Chondrocyte (in vitro differentiated cells): ENCODE measurements at regions not wholly inside any gene's neighbourhood (a gene's known extent, or its start where the extent isn't known, plus 50 kb on each side); places are given as distances from the start of the nearest gene placed in this dataset.

Experiments
- DNase-seq: peaks from one replicate; pipeline ENCODE4 v3.0.0; 2021; ENCODE audit warnings: mixed read lengths, low spot score
- H3K27ac Mint-ChIP-seq: one replicate; pipeline ENCODE4 v1.8.0; 2021; ENCODE audit warnings: mild to moderate bottlenecking, moderate library complexity, mixed read lengths; ENCODE audit not compliant: unreplicated experiment
- H3K27me3 Mint-ChIP-seq: 2 replicates; pipeline ENCODE4 v1.8.0; 2021; ENCODE audit warnings: low read depth, mixed read lengths
- H3K36me3 Mint-ChIP-seq: 2 replicates; pipeline ENCODE4 v1.8.0; 2021; ENCODE audit warnings: low read depth, mixed read lengths
- H3K4me1 Mint-ChIP-seq: 2 replicates; pipeline ENCODE4 v1.8.0; 2021; ENCODE audit warnings: low read depth, mild to moderate bottlenecking, mixed read lengths
- H3K4me3 Mint-ChIP-seq: one replicate; pipeline ENCODE4 v1.8.0; 2021; ENCODE audit warnings: mild to moderate bottlenecking, moderate library complexity, mixed read lengths; ENCODE audit not compliant: unreplicated experiment
- H3K9me3 Mint-ChIP-seq: 2 replicates; pipeline ENCODE4 v1.8.0; 2021; ENCODE audit warnings: low read depth, mixed read lengths
- CTCF ChIP-seq: fragments of 200-600 bp; sonication (generic); IDR thresholded peaks from 2 replicates; pipeline ENCODE4 v1.5.0; 2021; ENCODE audit warnings: antibody characterized with exemption, mild to moderate bottlenecking, moderate library complexity

DNA sequence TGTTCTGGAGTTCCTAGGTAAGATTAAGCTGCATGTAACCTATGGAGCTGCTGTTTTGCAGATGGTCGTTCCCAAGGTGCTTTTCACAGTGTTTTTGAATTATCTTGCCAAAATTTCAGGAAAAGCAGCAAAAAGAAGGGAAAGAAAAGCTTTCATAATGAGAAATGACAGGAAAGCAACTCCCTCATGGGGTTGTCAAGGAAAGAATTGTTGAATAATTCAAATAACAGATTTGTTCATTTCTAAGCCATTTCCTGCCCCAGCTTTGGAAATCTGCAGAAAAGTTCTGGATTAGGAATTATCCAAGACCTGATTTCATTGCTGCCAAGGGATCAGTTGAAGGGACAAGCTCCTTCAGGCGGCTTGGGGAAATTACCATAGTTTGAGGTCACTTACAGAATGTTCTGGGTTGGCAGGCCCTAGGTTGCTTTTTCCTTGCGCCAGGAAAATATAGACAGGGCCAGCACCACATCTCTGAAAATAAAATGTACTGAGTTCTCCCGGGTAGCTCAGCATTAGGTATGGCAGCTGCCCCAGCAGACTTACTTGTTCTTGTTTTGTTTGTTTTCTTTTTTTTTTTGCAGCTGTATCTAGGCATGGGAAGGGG, 354.7 kb downstream of the STIM2 start:
- no peak for TF ChIP-seq CTCF
- no peak overlapping the region for H3K27ac Mint-ChIP-seq
- H3K4me3 Mint-ChIP-seq: no peak overlapping the region
- H3K36me3 Mint-ChIP-seq: no peaks in the 10 kb centered on the region
- H3K4me1 Mint-ChIP-seq: no peaks in the 10 kb centered on the region
- H3K27me3 Mint-ChIP-seq: no peaks in the 10 kb centered on the region
- no peak for DNase-seq
- no peaks in the 10 kb centered on the region for H3K9me3 Mint-ChIP-seq

- Mint-ChIP-seq H3K9me3 (no peaks in the 10 kb centered on the region), H3K27me3 (peaks cover 3% of the 10 kb centered on the region), H3K27ac (no peak overlapping the region), H3K36me3 (no peaks in the 10 kb centered on the region), H3K4me3 (no peak overlapping the region), H3K4me1 (no peaks in the 10 kb centered on the region)
- no peak for TF ChIP-seq CTCF
- no peak for DNase-seq
These were observed 356.7 kb downstream of the STIM2 start for GRCh38 chr4:27217261-27217769.

GRCh38 chr4:27218013-27218412, 357.4 kb downstream of the STIM2 start:
- Mint-ChIP-seq H3K27ac (no peak overlapping the region), H3K9me3 (no peaks in the 10 kb centered on the region), H3K4me3 (no peak overlapping the region), H3K27me3 (peaks cover 5% of the 10 kb centered on the region), H3K36me3 (no peaks in the 10 kb centered on the region), H3K4me1 (no peaks in the 10 kb centered on the region)
- TF ChIP-seq CTCF: no peak
- DNase-seq: no peak

DNA sequence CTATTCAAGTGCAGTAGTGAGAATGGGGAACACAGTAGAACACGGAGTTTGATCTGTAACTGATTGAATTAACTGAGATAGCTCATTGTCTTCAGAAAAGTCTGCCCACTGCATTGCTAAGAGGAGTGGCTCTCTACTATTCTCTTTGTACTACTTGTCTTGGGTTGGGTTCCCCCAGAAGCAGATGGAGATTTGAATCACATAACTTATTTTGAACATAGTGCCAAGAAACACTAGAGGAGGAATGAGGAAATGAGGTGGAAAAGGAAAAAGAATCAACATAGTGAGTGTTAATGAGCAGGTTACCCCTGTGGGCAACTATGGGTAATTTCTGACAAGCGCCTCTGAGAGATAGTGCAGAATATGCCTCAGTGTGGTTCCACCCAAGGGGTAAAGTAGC, 362.7 kb downstream of the STIM2 start:
- Mint-ChIP-seq H3K4me3 (no peak overlapping the region), H3K36me3 (no peaks in the 10 kb centered on the region), H3K9me3 (no peaks in the 10 kb centered on the region), H3K27ac (no peak overlapping the region), H3K4me1 (no peaks in the 10 kb centered on the region), H3K27me3 (peaks cover 5% of the 10 kb centered on the region)
- TF ChIP-seq CTCF: no peak
- no peak for DNase-seq

- Mint-ChIP-seq H3K4me1 (no peaks in the 10 kb centered on the region), H3K27ac (no peak overlapping the region), H3K36me3 (no peaks in the 10 kb centered on the region), H3K4me3 (no peak overlapping the region), H3K27me3 (peaks cover 3% of the 10 kb centered on the region), H3K9me3 (peaks cover 12% of the 10 kb centered on the region)
- DNase-seq: no peak
- TF ChIP-seq CTCF: no peak
These were observed 372.9 kb downstream of the STIM2 start for GRCh38 chr4:27233531-27233930.
